HG02840 (cell line): ENCODE measurements at regions not wholly inside any gene's neighbourhood (a gene's known extent, or its start where the extent isn't known, plus 50 kb on each side); places are given as distances from the start of the nearest gene placed in this dataset.
"Not testable (repeated sequence)": the region's sequence is repeated elsewhere in the genome, so short reads cannot be mapped to it uniquely, and the experiment has no call there.

Experiments used
- ATAC-seq: cut with Tn5 transposase; IDR thresholded peaks from one replicate; pipeline ENCODE4 v1.9.1; 2021; ENCODE audit warnings: mild to moderate bottlenecking, moderate library complexity, moderate number of reproducible peaks; ENCODE audit not compliant: unreplicated experiment, low FRiP score

- no peak for ATAC-seq
Measured at GRCh38 chr14:34147461-34147860, 196.6 kb upstream of the EGLN3 start.

DNA sequence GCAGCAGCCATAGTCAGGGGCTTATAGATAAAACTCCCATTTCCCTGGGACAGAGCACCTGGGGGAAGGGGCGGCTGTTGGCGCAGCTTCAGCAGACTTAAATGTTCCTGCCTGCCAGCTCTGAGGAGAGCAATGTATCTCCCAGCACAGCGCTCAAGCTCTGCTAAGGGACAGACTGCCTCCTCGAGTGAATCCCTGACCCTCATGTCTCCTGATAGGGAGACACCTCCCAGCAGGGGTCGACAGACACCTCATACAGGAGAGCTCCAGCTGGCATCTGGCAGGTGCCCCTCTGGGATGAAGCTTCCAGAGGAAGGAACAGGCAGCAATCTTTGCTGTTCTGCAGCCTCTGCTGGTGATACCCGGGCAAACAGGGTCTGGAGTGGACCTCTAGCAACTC lies 189.3 kb upstream of the EGLN3 start:
- ATAC-seq = not testable (repeated sequence)

DNA sequence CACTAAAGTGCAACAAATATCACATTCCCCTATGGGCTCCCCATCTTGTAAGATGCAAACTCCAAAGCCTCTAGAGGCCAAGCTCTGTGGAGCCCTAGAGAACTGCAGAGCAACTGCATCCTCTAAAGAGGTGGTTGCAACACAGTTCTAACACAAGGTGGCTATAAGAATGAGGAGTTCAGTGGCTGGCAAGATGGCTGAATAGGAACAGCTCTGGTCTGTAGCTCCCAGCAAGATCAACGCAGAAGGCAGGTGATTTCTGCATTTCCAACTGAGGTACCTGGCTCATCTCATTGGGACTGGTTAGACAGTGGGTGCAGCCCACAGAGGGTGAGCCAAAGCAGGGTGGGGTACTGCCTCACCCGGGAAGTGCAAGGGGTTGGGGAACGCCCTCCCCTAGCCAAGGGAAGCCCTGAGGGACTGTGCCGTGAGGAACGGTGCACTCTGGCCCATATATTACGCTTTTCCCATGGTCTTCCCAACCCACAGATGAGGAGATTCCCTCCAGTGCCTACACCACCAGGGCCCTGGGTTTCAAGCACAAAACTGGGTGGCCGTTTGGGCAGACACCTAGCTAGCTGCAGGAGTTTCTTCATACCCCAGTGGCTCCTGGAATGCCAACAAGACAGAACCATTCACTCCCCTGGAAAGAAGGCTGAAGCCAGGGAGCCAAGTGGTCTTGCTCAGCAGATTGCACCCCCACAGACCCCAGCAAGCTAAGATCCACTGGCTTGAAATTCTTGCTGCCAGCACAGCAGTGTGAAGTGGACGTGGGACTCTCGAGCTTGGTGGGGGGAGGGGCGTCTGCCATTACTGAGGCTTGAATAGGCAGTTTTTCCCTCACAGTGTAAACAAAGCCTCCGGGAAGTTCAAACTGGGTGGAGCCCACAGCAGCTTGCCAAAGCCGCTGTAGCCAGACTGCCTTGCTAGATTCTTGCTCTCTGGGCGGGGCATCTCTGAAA lies 188.6 kb upstream of the EGLN3 start:
- ATAC-seq = not testable (repeated sequence)

DNA sequence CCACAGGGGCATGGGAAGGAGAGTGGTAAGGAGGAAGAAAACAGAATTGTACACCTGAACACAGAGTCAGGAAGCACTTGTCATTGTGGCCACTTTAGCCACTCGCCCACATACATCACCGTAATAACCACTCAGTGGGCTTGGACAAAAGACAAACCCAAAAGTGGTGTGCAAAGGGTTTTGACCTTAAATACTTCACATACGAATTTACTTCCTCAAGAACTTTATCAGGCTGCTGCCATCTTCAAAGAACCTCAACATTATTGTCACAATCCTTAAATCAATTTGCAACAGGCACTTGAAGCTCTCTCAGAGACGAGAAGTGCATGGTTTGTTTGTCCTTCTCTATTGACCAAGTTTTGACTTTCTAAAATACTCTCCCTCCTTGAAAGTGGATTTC lies 187.3 kb upstream of the EGLN3 start:
- ATAC-seq = no peak

DNA sequence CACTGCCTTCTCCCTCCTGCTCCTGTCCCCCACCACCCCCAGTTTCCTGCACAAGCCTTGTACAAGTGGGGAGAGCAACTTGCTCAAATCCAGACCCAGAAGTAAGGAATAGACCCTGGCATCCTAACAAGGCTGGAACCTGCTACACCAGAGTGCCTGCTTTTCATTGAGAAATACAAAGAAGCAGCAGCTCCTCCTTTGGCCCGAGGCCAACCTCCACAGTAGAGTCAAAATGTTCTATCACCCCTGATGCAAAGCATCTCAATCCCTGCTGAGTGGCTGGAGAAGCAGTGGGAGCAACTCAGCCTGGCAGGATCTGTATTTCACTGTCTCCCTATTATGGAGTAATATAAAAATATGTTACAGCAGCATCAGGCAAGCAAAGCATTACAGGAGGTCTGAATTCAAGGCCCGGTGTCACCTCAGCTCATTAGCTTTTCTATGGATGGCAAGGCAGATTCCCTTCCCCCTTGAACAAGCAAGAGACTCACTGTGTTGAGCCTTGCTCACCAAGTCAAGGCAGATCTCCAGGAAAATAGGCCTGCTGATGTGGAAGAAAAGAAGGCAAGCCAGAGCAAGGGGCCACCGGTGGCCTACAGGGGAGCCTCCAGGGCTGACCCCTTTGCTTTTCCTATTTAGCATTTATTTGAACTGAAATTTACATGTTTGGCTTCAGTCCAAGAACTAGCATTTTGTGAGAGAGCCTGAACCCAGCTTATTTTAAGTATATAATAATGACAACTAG lies 186.3 kb upstream of the EGLN3 start:
- ATAC-seq = no peak

DNA sequence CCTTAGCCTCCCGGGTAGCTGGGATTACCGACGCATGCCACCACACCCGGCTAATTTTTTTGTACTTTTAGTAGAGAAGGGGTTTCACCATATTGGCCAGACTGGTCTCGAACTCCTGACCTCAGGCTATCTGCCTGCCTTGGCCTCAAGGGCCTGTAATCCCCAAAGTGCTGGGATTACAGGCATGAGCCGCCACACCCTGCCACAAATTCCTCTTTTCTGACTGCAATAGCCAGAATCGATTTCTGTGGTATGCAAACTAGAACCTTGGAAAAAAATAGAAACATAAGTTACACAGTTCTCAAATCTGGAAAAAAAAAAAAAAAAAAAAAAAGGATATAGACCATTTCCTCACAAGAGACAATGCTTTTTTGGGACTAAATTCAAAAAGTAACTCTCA lies 184.6 kb upstream of the EGLN3 start:
- no peak for ATAC-seq

DNA sequence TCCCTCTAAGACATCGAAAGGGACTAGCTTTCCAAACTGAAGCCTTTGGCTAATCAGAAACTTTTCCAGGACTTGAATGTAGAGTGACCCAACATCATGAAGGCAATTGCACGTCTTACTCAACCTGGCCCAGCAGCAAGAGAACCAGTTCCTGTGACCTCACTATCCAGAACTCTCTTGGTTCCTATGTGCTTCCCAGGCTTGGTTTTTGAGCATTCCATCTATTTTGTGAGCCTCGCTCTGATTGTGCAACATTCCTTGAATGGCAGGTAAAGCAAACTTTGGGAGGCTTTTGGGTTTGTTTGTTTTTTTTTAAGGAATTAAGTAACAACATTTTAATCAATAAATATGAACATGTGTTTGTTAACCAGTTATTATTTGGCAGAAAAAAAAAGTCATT lies 183.6 kb upstream of the EGLN3 start:
- no peak for ATAC-seq

GRCh38 chr14:34129927-34130552 lies 179.2 kb upstream of the EGLN3 start:
- ATAC-seq = no peak

DNA sequence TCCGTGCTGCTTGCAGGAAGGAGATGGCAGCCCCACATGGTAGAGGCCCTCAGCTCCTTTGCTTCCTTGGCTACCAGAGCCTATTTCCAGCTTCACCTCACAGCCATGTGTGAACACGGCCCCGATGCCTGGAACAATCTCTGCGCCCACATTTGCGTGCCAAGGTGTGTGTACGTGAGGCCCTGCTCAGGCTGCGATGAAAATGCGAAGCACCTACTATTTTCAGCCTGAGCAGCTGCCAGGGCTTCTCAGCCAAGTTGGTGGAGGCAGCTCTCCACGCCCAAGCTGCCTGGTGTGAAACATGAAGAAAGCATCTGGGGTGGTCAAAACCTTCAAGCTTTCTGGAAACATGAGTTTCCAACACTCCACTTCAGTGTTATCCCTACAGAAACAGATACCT lies 177.8 kb upstream of the EGLN3 start:
- no peak for ATAC-seq

DNA sequence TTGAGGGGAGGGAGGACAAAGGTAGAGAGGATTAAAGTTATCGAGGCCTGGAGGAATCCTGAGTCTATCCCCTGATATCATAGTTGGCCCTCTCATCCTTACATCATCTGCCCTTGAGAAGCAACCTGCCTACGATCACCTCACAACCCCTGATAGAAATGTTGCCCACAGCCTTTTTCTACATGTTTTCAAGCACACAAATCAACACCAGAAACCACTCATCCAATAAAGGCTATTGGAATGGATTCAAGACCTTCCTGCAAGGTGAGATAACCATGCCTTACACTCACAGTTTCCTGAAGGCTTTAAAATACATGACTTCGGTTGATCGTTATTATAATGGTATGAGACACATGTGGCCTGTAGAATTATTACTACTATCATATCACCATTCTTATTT lies 175.7 kb upstream of the EGLN3 start:
- ATAC-seq = no peak

DNA sequence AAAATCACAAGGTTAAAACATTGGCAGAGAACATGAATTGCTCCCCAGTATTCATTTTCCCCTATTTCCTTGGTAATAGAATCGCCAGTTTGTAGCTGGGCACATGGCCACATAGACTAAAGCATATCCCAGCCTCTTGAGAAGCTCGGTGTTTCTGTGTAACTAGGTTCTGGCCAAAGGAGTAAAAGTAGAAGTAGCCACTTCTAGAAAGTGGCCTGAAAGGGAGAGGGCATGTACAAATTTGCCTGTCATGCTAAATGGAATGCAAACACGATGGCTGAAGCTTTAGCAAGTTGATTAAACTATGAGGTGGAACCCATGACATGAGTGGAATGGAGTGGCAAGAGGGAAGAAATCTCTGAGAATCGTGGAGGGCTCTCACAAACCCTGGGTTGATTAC lies 173.7 kb upstream of the EGLN3 start:
- no peak for ATAC-seq

DNA sequence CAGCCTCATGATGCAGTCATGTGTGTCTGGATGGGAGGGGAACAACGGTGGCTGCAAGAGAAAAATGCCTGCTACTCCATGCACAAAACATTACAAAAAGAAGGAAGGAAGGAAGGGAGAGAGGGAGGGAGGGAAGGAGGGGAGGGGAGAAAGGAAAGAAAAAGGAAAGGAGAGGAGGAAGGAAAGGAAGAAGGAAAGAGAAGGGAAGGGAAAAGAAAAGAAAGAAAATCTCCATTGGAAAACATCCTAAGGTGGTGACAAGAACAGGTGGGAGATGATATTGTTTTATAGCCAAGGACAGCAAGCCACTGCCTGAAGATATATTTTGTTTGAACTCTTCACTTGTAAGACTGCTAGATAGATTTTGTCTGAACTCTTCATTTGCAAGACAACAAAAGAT lies 171.8 kb upstream of the EGLN3 start:
- ATAC-seq = no peak

DNA sequence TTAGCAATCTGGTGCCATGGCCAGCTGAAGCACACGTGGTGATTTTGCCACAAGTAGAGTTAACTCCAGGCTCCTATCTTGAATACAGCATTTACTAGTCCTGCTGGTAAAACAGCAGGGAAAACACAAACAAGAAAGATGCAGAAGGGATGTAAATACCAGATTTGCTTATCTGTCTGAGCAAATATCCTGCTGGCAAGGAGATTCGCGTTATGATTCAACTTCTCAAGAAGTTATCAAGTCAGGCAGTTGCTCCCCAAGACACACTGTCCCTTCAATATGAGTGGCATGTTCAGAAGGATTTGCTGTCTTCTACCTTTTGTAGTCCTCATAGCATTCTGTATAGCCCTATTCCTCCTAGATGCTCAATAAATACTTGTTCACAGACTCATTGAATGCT lies 171.2 kb upstream of the EGLN3 start:
- no peak for ATAC-seq

DNA sequence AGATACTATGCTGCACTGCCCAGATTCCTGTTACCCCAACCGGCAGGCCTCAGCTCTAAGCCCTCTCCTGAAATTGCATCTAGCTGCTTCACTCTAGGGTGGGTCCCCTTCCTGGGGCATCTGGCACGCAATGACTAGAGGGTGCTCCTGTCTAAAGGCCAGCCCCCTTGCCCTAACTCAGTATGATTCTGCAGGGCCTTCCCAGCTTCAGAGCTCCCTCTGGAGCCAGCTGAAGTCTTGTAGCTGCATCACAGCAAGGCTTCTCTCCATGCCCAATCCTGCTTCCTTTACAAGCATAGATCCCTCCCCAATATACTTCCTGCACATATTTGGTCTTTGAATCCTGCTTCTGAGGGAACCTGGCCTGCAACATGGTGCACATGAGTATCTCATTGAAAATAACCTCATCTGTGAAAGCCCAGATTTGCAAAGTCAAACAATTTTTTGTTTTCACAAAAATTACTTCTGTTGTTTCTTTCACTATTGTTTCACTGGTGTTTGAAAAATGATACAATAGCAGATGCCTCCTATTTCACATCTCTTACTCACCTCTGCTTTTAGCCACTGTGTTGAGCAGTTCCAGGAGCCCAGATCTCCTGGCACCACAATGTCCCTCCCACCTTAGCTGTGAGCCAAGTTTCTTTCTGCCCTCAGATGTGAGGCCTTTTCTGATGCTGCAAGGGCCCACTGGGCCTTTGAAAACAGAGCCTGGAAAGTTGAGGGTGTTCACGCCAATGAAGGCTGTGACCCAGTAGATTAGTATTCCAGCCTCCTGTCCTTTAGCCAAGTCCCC lies 169.5 kb upstream of the EGLN3 start:
- no peak for ATAC-seq

- ATAC-seq = no peak
Measured at GRCh38 chr14:34119107-34119858, 168.4 kb upstream of the EGLN3 start.

GRCh38 chr14:34113991-34114390 lies 163.1 kb upstream of the EGLN3 start:
- ATAC-seq = no peak

DNA sequence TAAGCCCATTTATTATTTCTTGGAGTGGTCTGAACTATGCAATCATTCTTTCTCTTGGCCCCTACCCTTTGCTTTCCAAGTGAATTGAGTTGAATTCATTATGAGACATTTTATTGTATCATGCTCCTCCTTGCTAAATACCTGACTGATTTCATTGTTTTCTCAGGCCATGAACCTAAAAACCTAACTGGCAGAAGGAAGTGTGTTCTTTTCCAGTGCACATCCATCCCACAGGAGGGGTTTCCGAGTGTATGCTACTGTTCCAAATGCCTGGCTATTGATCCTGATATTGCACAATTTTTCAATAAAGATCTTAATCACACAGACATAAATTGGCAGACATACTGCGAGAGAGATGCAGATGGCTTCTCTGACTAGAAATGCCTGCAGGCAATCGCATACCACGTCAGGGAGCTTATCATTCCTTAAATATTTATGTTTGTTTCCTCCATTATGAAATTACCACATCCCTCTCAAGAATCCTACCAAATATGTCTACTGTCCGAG lies 162.2 kb upstream of the EGLN3 start:
- no peak for ATAC-seq

DNA sequence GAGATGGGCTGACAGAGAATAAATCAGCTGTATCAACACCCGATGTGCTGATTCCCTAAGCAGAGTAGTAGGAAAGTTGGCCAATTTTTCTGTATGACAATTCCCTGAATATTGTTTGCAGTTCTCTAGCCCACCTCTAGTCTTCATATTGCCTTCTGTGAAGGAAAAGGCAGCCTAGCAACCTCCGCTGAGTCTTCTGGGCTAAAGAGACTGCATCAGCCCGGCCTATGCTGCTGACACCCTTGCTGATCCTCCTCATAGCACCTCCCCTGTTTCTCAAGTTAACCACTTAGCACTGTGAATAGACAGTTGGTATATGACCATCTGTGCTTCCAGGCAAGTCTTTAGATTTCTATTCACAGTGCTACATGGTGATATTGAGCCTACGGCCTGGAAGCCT lies 161.1 kb upstream of the EGLN3 start:
- no peak for ATAC-seq

DNA sequence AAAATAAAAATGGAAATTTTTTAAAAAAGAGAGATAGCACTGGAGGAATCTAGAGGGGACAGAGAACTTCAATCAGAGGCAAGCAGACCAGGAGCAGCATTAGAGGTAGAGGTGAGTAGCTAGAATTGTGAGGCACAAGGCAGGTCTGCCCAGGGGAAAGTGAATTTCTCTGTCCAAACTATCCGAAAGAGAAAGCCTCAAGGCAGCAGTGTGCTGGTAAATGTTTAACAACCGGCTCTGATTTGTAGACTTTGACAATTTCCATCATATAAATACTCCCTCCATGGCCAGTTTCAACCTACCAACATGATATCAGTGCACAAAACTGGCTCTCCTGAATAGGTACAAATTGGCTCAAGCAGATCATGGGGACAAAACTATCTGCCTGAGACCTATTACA lies 160.6 kb upstream of the EGLN3 start:
- ATAC-seq = no peak

DNA sequence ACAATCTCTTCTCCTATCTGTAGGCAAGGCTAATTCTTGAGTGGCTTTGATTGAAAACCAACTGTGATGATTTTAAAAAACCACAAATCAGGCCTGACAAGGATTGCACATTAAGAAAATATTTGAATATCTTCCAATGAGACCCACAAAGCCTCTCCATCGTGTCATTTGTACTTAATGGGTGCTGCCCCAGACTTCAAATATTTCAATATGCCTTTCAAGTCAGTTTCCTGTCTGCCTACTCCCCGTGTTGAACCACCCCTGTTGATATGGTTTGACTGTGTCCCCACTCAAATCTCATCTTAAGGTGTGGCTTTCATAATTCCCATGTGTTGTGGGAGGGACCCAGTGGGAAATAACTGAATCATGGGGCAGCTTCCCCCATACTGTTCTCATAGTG lies 159.7 kb upstream of the EGLN3 start:
- ATAC-seq = no peak
